ENCODE measurements at regions not wholly inside any gene's neighbourhood (a gene's known extent, or its start where the extent isn't known, plus 50 kb on each side); places are given as distances from the start of the nearest gene placed in this dataset.

DNA sequence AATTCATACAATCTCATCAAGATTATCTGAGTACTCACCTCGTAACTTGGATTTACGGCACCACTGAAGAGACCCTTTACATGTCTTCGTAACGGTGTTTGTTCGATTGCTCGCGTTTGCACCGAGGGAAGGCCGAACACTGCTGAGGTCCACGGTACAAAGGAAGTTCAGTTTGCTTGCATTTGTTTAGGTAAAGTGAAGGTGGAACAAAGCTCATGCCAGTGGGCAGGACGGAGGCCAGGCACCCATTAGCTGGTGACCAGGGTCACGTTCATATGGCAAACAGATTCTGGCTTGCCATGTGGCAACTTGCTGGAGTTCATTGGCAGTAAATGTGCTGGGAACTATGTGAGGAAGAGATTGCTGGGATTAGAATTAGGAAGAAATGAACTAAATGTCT lies 164.8 kb downstream of the MACROH2A1 start:
- TF ChIP-seq EZH2phosphoT487 (IDR thresholded peaks at IDR 0.05; ENCODE audit: insufficient read depth, low read depth) (no peak), EZH2 (IDR thresholded peaks at IDR 0.05; ENCODE audit: insufficient read depth, poor library complexity, severe bottlenecking) (no peak)
